HG03342 (cell line): ENCODE measurements at regions not wholly inside any gene's neighbourhood (a gene's known extent, or its start where the extent isn't known, plus 50 kb on each side); places are given as distances from the start of the nearest gene placed in this dataset.
"Not testable (repeated sequence)": the region's sequence is repeated elsewhere in the genome, so short reads cannot be mapped to it uniquely, and the experiment has no call there.

Experiments
- ATAC-seq: cut with Tn5 transposase; IDR thresholded peaks from one replicate; pipeline ENCODE4 v1.9.1; 2021; ENCODE audit warnings: mild to moderate bottlenecking, moderate library complexity; ENCODE audit not compliant: unreplicated experiment

GRCh38 chr2:173463846-173464245 is 109.2 kb downstream of the CDCA7 start:
- ATAC-seq = no peak

GRCh38 chr2:173467751-173468150 is 113.1 kb downstream of the CDCA7 start:
- no peak for ATAC-seq

DNA sequence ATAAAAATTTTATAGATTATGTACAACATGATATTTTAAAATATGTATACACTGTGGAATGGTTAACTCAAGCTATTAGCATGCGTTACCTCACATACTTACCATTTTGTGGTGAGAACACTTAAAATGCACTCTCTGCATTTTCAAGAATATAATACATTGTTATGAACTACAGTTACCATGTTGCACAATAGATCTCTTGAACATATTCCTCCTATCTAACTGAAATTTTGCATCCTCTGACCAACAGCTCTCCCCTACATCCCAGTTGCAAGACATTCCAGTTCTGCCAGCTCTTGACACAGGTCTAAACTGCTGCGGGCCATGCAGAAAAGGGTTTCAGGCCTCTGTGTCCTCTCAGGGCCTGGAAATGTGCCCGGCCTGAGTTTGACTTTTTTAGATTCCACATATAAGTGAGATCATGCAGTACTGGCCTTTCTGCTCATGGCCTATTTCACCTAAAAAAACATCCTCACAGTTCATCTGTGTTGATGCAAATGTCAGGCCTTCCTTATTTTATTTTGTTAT is 113.7 kb downstream of the CDCA7 start:
- ATAC-seq = no peak

DNA sequence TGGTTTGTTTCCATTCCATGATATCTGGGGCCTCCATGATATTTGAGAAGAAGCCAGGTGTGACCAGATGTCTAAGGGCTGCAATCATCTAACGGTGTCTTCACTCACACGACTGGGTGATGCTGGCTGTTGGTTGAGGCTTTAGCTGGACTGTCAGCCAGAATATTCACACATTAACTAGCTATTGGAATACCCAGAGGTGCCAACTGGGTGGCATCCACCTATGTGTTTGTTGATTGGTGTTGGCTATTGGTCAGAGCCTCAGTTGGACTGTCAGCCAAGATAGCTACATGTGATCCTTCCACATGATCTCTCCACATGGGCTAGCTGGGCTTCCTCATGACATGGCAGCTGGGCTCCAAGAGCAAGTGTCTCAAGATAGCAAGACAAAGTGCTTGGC is 117.4 kb downstream of the CDCA7 start:
- ATAC-seq = no peak

DNA sequence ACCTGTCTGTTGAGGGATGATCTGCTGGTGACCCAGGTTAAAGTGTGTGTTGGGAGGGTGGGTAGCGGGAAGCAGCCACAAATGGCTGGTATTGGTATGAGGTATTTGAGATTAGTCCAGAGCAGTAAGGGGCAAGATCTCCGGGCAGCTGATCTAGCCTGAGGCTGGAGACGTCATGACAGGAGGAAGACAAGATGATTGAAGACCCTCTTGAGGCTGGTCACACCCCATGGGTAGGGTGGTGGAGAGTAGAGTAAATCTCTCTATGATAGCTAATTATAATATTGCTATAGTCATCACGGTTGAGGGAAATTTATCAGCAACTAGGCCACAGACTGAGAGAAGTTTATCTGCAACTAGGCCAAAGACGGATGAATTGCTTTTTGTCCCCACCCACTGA is 128.5 kb downstream of the CDCA7 start:
- ATAC-seq = no peak

GRCh38 chr2:173488861-173489260 is 134.2 kb downstream of the CDCA7 start:
- ATAC-seq = no peak

DNA sequence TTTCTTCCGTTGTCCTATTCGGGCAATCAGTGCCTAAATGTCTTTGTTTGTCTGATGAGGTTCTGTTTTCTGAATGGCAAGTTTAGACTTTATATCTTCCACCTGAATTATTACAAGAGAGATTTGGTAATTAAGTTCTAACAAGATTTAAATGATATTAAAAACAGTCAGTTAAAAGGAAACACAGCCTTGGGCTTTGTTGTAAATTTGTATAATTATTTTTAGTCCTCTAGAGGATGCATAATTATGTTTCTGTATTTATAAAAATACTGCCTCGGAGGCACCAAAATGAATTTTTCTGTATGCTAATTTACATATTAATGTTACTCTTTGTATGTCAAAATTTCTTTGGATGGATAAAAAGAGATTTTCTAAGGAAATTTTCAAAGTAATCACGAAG is 136.7 kb downstream of the CDCA7 start:
- ATAC-seq = no peak

DNA sequence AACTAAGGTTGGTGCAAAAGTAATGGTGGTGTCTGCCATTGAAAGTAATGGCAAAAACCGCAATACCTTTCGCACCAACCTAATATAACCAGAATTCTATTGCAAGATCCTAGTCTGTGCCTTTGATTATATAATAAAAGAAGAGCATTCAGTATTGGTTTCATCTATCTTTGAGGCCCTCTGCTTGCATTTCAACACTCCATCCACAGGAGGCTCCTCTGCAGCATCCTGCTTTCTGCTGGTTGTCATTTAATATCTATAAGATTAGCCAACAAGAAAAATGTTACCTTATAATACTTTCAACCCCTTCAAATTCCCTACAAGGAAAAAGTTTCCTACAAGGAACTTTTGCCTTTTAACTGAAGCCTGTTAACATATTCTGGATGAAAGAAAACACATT is 139.2 kb downstream of the CDCA7 start:
- ATAC-seq = no peak

- ATAC-seq = no peak
Observed at GRCh38 chr2:173496746-173497145, 142.1 kb downstream of the CDCA7 start.

DNA sequence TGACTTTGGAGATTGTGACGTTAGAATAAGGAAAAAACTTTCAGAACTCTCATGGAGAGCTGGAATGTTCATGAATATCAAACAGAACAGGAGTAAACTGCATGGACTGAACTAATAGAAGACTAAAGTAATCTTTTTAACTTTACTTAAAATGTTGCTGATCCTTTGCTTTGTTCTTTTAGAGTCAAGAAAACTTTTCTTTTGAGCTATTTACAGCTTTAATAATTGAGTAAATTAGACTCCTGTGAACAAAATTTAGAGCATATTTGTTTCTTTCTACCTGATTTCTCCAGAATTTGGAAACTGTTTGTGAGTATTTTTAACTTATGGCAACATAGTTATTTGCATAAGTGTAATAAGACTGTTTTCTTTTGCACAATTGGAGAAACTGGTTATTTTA is 146.3 kb downstream of the CDCA7 start:
- no peak for ATAC-seq

DNA sequence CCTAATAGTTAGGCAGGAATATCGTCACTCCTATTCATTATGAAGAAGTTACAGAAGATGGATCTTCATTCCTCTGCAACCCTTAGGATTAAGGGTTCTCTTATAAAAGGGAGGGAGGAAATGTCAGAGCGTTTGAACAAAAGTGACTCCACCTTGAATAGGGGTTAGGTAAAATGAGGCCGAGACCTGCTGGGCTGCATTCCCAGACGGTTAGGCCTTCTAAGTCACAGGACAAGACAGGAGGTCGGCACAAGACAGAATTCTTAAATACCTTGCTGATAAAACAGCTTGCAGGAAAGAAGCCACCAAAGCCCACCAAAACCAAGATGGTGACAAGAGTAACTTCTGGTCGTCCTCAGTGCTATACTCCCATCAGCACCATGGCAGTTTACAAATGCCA is 147.6 kb downstream of the CDCA7 start:
- no peak for ATAC-seq

GRCh38 chr2:173511357-173511756 is 156.7 kb downstream of the CDCA7 start:
- ATAC-seq = no peak

DNA sequence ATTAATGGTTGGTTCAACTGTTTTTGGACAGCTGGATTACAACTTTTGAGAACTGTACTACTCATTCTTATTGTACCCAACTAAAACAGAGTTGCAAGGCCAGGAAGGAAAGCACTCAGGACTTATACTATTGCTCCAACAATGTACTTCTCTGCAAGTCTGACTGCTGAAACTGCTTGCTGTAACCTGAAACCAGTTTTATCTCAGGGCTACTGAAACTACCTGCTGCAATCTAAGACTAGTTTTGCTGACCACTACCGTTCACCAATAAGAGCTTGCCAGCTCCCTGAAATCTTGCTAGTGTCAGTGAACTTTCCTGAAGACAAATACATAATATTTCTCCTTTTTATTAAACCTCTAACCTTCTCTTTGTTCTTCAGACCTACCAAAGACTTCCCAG is 157.3 kb downstream of the CDCA7 start:
- ATAC-seq = no peak

DNA sequence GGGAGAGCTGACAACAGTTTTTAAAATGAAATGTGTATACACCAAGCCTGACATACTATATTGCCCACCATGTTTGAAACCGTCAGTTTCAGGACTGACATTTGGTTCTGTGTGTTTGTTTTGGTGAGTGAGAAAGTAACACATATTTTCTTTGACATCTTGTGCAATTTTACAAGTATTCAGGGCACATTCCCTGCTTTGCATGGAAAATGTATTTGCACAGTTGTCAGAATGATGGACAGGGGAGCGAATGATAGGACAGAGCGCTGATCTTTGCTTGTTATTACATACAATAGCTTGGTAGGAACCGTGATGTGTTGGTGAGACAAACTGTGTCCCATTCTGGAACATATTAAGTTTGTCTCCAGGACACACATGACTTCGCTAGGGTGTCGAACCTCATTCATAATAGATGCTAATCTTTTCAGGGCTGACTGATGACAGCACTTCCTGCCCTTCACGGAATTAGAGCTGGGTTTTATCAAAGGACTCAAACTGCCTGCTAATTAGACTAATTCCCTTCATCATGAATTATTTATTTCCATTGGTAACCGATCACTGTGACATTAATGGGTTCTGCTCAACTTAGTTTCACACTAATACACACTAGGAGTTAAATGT is 158.5 kb downstream of the CDCA7 start:
- ATAC-seq = no peak

- ATAC-seq = no peak
Observed at GRCh38 chr2:173520918-173521317, 166.2 kb downstream of the CDCA7 start.

DNA sequence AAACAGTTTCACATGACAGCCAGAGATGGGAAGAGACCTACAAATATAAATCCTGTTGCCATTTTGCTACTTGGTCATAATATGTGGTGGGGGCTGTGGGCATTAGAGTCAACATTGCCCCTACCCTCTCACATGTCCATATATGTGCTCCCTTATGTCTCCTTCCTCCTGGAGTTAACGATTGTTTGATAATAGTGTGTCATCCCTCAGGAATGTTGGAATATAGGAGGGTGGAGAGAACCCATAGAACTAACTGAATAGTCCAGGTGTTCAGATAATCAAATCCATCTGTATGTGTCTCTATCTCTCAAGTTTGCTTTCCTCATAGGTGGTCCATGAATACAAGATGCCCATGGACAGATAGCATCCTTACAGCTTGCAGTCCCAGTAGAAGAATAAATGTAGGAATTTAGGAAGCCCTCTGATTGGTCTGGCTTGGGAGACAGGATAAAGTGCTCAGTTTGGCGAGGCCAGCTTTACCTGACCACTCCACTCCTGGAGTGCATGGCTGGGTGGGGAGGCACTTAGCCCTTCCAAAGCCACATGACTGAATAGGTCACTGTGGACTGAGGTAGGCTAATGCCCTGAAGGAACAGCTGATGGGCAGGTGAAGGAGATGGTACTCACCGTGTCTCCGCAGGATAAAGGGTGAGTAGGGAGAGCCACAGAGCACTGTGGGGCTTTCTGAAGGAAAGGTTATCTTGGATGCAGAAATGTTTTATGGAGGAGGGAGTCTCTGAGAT is 166.9 kb downstream of the CDCA7 start:
- ATAC-seq = no peak

DNA sequence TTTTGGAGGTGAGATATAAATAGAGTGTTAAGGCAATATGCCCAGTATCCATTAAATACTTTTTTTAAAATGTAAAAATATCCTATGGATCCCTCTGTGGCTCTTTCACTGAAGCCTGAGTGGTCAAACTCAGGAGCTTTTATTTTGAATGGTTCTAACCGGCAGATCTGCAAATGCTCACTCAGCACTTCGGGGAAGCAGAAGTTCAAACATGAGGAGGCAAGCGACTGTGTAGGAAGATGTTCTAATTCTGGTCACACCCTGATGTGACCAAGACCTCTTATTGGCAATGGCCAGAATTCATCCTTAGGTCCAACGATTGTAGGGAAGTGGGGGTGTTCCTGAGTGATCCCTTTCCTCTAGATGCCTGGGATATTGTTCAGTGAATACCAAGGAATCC is 168.8 kb downstream of the CDCA7 start:
- ATAC-seq = no peak

GRCh38 chr2:173524256-173524955 is 169.7 kb downstream of the CDCA7 start:
- ATAC-seq = no peak

DNA sequence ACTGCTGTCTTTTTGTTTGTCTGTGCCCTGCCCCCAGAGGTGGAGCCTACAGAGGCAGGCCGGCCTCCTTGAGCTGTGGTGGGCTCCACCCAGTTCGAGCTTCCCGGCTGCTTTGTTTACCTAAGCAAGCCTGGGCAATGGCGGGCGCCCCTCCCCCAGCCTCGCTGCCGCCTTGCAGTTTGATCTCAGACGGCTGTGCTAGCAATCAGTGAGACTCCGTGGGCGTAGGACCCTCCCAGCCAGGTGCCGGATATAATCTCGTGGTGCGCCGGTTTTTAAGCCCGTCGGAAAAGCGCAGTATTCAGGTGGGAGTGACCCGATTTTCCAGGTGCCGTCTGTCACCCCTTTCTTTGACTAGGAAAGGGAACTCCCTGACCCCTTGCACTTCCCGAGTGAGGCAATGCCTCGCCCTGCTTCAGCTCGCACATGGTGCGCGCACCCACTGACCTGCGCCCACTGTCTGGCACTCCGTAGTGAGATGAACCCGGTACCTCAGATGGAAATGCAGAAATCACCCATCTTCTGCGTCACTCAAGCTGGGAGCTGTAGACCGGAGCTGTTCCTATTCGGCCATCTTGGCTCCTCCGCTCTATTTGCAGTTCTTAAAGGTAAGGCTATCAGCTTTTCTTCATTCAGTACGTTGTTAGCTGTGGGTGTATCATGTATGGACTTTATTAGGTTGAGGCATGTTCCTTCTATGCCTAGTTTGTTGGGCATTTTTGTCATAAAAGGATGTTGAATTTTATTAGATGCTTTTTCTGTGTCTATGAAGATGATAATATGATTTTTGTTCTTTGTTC is 178.3 kb downstream of the CDCA7 start:
- ATAC-seq = not testable (repeated sequence)

DNA sequence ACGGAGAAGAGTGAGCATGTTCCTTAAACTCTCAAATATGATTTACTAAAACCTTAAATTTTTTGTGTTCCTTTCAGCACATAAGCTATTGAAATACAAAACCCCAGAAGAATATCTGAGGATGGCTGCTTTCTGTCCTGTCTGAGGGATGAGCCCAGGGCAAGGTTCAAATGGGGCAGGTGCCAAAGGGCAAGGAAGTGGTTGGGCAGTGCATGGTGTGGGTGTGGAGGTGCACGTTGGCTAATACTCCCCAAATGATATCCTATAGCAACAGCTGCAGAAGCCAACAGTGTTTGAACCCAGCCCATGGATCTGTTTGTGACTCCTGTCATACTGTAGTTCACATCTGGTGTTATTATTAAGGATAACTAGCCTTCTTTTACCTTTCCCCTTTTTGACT is 183.0 kb downstream of the CDCA7 start:
- no peak for ATAC-seq

DNA sequence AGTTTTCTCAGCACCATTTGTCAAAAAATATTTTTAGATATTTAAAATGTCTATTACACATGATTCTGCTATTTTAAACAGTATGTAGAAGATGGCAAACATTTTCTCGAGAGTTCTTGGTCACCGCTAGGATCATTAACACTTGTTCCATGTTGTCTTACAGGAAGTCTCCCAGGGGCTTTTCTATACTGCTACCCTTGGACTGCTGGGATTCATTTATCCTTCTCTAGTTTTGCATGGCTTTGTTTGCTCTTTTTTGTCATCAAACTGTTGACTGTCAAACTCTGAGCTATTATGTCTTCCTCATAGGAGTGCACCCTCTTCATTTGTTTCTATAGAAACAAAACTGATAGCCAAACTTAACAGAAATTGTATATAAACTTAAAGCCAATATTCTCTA is 184.9 kb downstream of the CDCA7 start:
- ATAC-seq = no peak
